Hematopoietic multipotent progenitor cell treated with erythropoietin and hydrocortisone succinate and interleukin-3 and kit ligand, for 15 days (in vitro differentiated cells): ENCODE measurements at regions not wholly inside any gene's neighbourhood (a gene's known extent, or its start where the extent isn't known, plus 50 kb on each side); places are given as distances from the start of the nearest gene placed in this dataset.
"Not testable (repeated sequence)": the region's sequence is repeated elsewhere in the genome, so short reads cannot be mapped to it uniquely, and the experiment has no call there.

Source experiments
- DNase-seq: peaks from one replicate; pipeline ENCODE4 v3.0.0-alpha.2; 2015; ENCODE audit warnings: low spot score

DNA sequence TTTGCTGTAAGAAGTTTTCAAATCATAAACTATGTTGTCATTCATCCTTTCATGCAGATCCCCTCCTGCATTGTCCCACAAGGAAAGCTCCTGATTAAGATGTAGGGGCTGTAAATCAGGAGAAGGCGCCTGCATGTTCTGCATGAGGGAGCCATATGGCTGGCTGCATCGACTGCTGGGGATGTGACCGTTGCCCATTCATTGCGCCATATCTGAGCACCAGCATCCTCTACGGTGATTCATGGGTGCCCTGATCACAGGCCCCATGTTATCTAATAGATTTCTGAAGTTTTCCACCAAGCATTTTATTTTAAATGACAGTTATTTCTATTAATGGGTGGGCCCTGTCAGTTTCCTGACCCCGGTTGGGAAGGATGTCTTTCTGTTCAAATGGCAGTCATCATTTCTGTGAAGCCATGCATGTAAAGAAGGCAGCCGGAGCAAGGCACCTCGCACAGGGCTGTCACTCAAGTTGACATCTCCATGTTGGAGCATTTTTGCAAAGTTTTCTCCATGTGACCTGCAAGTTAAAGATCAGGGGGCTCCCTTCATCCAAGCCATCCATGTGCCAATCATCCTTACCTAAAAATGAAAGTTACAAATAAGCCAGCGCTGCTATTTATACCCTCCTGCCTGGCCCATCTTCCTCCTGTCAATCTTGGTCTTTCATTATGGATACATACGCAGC, 128.8 kb downstream of the TEX36 start:
- no peak for DNase-seq

- DNase-seq = no peak
These were observed 129.9 kb downstream of the TEX36 start for GRCh38 chr10:125553091-125553490.

DNA sequence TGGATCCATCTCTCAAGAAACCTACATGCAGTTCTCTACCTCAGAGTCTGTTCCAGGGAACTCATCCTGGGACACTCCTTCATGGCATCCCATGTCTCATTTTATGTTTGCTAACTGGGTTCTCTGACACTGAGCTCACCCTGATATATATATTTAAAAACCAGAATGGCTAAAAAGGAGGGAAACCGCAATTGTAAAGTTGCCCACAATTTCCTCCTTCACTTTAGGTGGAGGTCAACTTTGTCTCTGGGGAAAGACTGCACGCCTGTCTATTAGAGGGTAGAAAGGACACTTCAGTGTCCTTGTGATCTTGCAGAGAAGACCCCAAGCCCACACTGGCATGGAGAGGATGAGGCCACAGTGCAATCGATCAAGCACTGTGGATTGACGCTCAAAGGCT, 131.7 kb downstream of the TEX36 start:
- no peak for DNase-seq

- no peak for DNase-seq
These were observed 132.6 kb downstream of the TEX36 start for GRCh38 chr10:125550362-125550761.

DNA sequence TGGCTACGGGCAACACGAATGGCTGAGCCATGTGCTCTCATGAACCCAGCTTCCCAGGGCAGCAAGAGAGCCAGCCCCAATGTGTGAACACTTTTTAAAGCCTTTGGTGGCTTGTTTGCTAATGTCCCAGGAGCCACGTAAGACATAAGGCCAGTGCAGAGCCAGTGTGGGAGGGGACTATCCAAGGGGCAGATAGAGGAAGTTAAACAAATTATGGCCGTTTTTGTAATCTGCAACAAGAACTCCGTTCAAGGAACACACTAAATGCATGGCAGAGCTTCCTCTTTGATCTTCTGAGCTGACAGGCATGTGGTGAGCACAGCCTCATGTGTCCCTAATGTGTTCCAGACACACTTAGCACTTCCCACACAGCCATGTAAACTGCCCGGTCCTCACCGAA, 133.3 kb downstream of the TEX36 start:
- DNase-seq = no peak

DNA sequence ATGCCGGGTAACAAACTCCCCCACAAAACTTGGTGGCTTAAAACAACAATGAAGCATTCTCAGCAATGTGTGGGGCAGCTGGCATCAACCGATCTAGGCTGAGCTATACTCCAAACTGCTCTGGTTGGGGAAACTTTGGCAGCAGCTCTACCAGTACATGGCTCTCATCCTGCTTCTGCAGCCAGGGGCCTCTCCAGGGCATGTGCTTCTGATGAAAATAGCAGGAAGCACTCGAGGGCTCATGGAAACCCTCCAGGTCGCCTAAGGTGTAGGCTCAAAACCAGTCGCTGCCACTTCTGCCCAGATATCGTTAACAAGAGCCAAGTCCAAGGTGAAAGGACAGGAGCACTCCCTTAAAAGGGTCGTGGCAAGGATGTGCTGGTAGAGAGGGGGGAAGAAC, 134.1 kb downstream of the TEX36 start:
- DNase-seq = no peak

DNA sequence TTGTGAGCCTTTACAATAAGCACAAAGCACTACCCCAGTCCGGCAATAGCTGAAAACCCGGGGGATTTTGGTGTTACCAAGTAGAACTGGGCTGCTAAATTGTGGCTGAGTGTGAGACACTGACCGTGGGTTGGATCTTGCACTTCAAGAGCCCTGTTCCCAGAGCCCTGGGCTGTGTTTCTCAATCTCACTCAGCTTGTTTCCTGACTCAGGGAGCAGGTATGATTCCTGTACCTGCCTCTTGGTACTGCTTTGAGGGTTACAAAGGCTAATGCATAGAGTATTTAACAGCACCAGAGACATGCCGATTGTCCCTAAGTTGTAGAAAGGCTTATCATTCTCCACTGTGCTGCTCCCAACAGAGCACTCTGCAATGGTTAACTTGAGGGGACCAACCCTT, 134.6 kb downstream of the TEX36 start:
- DNase-seq = no peak

GRCh38 chr10:125547010-125547650, 135.8 kb downstream of the TEX36 start:
- DNase-seq = no peak

GRCh38 chr10:125543796-125544195, 139.2 kb downstream of the TEX36 start:
- DNase-seq = no peak

DNA sequence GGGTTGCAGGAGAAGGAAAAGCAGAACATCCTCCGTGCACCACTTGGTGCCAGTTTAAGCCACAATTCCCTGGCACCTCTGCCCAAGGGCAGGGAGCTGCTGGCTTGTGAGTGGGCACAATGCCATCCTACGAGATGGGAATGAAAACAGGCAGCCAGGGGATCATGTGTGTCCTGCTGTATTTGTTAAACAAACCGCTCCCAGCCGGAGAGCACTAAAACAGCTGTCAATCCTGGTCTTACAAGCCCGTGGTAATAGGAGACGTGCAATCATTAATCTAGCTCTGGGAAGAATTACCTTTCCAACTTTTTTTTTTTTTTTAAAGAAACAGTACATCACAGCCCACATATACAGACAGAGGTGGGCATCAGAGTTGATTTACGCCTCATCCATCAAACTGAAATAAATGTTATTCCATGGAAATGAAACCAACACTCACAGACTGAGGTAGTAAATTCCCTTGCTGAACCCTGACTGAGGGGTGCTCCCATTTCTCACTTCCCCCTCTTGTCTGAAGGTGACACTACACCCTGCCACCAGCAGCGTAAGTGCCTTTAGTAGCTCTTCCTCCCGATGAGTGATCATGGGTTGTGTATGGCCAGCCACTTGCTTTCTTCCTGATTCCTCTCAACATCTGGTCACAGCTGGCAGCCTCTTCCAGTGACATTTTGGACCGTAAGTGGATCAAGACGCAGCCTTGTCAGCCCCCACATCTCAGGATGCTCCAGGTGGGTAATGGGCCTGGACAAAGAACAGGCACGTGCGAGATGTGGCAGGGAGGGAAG, 143.8 kb downstream of the TEX36 start:
- no peak for DNase-seq

GRCh38 chr10:125536236-125536635, 146.7 kb downstream of the TEX36 start:
- no peak for DNase-seq

- DNase-seq = no peak
These were observed 147.4 kb downstream of the TEX36 start for GRCh38 chr10:125535559-125535958.

DNA sequence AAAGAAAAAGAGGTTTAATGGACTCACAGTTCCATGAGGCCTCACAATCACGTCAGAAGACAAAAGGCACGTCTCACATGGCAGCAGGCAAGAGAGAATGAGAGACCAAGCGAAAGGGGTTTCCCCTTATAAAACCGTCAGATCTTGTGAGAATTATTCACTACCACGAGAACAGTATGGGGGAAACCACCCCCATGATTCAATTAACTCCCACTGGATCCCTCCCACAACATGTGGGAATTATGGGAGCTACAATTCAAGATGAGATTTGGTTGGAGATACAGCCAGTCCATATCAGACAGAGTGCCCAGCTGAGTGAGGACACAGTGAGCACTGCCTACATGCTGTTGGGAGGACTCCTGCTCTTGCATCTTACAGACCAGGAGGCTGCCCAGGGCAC, 148.4 kb downstream of the TEX36 start:
- no peak for DNase-seq

GRCh38 chr10:125533866-125534265, 149.1 kb downstream of the TEX36 start:
- no peak for DNase-seq

GRCh38 chr10:125531465-125531864, 151.5 kb downstream of the TEX36 start:
- no peak for DNase-seq

DNA sequence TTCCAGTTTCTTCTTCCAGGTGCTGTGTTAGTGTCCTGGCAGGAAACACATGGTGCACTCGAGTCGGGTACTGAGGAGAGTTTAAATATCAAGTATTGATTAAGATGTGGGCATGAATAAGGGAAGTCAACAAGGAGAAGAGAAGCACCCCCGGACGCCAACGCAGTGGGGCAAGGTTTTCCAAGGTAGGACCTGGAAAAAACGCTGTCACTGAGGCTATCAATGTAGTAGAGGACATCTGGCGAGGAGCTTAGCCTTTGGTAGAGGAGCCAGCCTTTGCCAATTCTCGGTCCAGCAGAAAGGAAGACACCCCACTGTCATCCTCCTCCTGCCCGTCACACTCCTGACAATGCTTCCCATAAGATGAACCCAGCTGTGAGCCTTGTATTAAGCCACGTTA, 159.6 kb downstream of the TEX36 start:
- DNase-seq = no peak

DNA sequence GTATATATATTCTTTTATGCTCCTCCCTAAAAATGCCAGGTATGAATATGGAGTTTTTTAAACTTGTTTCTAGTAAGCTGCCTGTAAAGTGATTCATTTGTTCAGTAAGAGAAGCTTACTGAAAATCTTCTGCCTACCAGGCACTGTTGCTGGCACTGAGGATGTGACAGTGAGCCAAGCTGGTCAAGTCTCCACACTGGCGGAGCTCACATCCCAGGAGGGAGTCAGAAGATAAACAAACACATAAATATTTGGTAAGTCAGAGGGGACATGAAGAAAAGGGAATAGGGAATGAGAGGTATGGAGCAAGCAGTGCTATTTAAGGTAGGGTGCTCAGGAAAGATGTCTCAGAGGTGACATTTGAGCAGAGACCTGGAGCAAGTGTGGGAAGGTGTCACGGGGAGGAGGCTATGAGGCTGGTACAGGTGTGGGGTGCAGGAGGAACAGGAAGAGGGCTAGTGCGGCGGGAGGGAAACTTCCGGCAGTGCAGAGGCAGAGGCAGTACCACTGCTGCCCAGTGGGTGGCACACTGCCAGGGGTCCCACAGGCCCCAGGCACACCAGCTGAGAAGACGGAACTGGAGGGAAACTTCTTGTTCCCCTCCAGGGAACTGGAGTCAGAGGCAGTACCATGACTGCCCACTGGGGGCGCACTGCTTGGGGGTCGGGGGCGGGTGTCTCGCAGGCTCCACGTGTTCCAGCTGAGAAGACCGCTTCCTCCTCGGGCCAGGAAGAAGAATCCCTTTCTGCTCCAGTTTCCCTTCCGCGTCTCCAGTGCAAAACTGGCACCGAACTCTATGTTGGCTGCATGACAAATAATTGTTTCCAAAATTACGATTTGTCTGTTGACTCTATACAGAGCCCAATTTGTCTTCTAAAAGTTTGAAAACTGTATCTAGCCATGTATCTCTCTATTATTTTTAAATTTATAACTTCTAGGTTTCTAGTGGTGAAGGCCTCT, 161.0 kb downstream of the TEX36 start:
- peak; percentile 28 for DNase-seq

DNA sequence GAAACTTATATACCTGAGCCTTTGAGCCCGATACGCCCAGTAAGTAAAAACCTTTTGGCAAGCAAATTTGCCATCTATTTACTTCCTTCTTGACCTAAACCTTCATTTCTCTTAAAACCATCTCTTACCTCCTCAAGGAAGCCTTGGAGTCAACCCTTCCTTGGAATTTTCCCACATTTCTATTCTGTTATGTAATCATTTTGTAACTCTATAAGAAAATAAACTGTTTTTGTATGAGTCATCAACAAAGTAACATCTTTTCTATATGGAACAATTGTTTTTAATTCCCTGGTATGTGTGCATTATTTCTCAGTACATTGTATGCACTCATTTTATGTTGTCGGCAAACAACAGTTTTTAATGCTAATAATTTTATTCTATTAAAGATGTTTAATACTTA, 162.0 kb downstream of the TEX36 start:
- no peak for DNase-seq

- DNase-seq = not testable (repeated sequence)
These were observed 164.6 kb downstream of the TEX36 start for GRCh38 chr10:125518397-125518796.

- no peak for DNase-seq
These were observed 167.4 kb downstream of the TEX36 start for GRCh38 chr10:125515571-125515970.

DNA sequence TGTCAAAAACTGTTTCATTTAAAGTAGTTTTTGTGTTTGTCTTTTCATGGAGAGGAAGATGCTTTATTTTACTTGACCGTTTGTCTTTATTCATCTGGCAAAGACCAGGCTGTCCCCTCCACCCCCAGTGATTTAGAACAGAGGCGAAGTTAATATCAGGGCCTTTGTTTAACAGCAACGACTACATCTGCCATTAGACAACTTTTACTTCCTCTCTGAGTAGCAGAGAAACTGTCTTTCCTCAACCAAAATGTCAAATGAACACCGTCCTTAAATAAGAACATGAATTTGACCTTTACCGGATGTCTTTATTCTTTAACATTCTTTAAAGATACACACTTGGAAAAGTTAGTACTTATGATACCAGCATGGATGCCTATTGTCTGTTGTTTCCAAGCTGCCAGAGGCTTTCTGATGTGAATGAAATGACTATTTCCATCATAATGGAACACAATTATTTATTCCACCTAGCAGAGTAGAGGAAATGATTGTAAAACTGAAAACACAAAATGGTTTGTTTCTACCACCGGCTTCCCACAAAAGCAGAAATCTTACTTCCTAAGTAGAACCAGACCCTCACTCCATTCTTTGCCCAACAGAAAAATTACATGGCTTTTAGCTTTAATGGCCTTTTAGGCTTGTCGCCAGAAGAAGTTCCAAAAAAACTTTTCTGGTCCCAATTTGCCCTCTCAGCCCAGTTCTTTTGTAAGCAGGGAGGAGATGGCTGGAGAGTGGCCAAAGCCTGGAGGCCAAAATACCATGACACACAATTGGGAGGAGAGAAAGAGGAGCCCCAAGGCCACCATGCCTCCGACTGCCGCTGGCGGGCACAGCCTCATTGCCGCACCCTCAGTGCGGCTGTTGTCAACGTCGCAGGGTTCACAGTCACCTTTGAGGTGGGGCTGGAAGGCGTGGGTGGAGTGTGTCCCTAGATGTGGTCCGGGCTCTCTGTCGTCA, 168.5 kb downstream of the TEX36 start:
- DNase-seq = no peak
